Left cardiac atrium (tissue), 4 donors: ENCODE measurements at regions not wholly inside any gene's neighbourhood (a gene's known extent, or its start where the extent isn't known, plus 50 kb on each side); places are given as distances from the start of the nearest gene placed in this dataset.
"Not testable (repeated sequence)": the region's sequence is repeated elsewhere in the genome, so short reads cannot be mapped to it uniquely, and the experiment has no call there.

Experiments
- ATAC-seq, 2 donors: fragments of 200-7000 bp; cut with Tn5 transposase; one replicate each; pipeline ENCODE4 v1.9.1; 2020; ENCODE audit warnings: mild to moderate bottlenecking in 2 of 2, moderate library complexity in 2 of 2
- DNase-seq: peaks from one replicate; pipeline ENCODE4 v3.0.0-alpha.2; 2020
- intact Hi-C, 2 donors: fragments of 100-400 bp; cut with DNase I; formaldehyde crosslinking; loops; one replicate each; pipeline versions ENCODE4 v1.14.1 to v1.15.1; 2022 to 2023
- donor health status: DM: no; HTN: yes; CAD: no.
- donor health status: DM: no; HTN: yes; CAD: no; lungs with severe emphysema.
- donor health status: DM: yes; HTN: yes; CAD: no.
- donor health status: Dilated cardiomyopathy.

- ATAC-seq, DNase-seq, intact Hi-C loops: not testable (repeated sequence)
These were observed 135.3 kb upstream of the HNRNPU start for GRCh38 chr1:244999644-245000043.

- intact Hi-C loops = no loop called here
- DNase-seq = no peak
- no peak for ATAC-seq
These were observed 134.5 kb upstream of the HNRNPU start for GRCh38 chr1:244998717-244999346.

DNA sequence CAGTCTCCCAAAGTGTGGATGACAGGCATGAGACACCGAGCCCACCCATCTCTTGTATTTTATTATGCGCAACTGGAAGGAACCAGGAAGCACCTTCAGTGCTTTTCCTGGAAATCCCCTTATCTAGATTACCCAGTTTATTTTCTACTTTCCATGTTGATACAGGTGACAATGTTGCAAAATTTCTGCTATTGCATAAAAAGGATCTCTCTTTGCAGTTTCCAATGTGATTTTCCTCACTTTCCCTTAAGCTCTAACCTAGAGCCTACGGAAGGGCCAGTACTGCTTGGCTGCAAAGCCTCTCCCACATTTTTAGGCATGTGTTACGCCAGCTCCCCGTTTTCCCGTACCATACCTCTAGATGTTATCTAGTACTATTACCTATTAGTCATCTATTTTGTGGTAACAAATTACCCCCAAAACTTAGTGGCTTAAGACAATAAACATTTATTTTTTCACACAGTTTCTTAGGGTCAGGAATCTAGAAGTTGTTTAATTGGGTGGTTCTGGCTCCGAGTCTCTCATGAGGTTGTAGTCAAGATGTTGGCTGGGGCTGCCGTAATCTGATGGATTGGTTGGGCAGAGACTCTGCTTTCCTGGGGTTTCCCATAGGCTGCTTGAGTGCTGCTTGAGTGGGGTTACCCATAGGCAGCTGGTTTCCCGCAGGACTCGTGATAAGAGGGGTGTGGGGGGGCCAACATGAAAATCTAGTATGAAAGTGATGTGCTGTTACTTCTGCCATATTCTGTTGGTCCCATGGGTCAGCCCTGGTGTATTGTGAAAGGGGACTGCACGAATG, 131.5 kb upstream of the HNRNPU start:
- DNase-seq (no peak), ATAC-seq (no peak)
- intact Hi-C loops = no loop called here

GRCh38 chr1:244992833-244993232, 128.5 kb upstream of the HNRNPU start:
- no peak for ATAC-seq
- intact Hi-C loops = no loop called here
- no peak for DNase-seq

DNA sequence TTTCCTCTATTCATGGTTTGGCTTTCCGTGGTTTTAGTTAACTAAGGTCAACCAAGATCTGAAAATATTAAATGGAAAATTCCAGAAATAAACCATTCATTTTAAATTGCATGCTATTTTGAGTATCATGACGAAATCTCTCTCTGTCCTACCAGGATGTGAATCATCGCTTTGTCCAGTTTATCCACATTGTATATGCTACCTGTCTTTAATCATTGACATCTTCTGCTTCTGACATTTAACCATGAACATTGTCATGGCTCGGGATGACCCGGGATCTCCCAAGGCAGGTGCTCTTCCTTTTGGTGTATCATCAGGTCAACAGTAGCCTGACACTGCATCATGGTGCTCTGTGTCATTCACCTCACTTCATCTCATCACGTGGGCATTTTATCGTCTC, 125.5 kb upstream of the HNRNPU start:
- ATAC-seq (no peak), DNase-seq (no peak)
- intact Hi-C loops = no loop called here

DNA sequence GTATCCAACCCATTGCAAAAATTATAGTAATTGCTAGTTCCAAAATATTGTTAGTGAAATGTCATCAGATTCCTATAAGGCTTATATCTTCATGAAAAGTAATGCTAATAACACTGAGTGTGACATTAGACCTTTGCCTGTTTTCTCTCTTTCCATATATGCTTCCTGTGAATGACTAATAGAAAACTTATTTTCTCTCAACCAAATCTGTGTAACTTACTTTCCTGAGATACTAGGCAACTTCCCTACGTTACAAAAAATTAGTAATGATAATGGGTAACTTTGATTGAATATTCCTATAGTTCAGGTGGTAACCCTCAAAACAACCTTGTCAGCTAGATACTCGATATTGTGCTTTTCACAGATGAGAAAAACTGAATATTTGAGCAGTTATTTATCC, 124.2 kb upstream of the HNRNPU start:
- ATAC-seq = no peak
- no peak for DNase-seq
- intact Hi-C loops = no loop called here

GRCh38 chr1:244980605-244981004, 116.3 kb upstream of the HNRNPU start:
- DNase-seq = no peak
- intact Hi-C loops = no loop called here
- ATAC-seq = no peak

GRCh38 chr1:244974550-244974949, 110.2 kb upstream of the HNRNPU start:
- ATAC-seq (no peak), DNase-seq (no peak)
- intact Hi-C loops = loop anchor here in 1 of 2 donors (5.0 kb wide), 1 partner anchor 68 kb away; no protein-coding TSS in a partner anchor

GRCh38 chr1:244974106-244974505, 109.8 kb upstream of the HNRNPU start:
- DNase-seq (no peak), ATAC-seq (no peak)
- intact Hi-C loops = loop anchor here in 1 of 2 donors (5.0 kb wide), 1 partner anchor 68 kb away; no protein-coding TSS in a partner anchor

DNA sequence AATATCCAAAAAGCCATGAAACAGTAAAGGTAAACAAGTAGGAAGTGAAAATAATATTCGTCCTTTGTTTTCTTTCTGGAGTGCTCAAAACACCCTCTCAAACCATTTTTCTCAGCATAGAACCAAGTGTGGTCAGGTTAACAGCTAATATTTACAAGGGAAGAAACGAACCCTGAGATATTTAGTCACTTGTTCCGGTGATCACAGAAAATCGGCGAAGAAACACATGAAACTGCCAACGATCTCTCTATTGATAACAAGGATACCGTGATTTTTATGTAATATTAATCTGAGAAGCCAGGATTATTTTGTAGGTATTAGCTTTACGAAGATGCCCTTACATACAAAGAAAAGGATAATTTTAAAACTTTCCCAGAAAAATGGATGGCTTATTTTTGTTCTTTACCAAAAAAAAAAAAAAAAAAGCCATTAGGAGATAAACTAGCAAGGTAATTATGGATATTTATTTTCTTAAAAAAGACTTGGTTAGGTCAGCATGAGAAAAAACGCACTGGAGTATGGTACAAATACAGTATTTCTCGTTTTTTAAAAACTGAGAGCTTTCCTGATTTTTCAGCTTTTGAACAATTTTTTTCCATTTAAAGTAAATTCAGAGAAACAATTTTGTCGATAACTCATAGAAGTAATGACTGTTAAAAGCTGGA, 107.3 kb upstream of the HNRNPU start:
- no peak for DNase-seq
- intact Hi-C loops = loop anchor here (2.0 to 5.0 kb wide), 2 partner anchors 71 to 105 kb away; no protein-coding TSS in a partner anchor
- ATAC-seq = no peak

GRCh38 chr1:244970744-244971551, 106.6 kb upstream of the HNRNPU start:
- intact Hi-C loops = loop anchor here (1.0 to 5.0 kb wide), 3 partner anchors 71 to 136 kb away; partner anchors contain the start of gene COX20 (in 1 of the 2)
- ATAC-seq = peak; percentile 89 to 94

DNA sequence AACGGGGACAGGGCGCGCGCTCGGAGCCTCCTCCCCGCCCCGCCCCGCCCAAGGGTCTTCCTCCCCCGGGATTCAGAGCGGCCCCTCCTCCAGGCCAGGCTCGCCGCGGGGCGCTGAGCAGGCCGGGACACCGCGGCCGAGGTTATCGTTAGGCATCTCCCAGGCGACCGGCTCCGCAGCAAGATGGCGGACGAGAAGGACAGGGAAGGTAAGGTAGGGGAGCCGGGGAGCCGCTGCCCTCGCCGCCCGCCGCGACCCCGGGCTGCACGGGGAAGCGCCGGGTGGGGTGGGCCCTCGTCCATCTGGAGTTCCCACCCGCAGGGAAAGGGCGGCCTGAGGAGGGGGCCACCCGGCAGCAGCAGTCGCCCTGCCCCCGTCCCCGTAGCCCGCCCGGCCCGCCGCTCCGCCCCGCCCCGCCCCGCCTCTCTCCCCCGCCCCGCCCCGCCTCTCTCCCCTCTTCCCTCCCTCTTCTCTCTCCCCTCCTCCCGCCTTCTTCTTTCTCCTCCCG, 105.9 kb upstream of the HNRNPU start:
- intact Hi-C loops = loop anchor here (1.0 to 5.0 kb wide), 3 partner anchors 72 to 135 kb away; partner anchors contain the start of gene COX20 (in 1 of the 2)
- DNase-seq = peak; percentile 80
- peak; percentile 76 to 80 for ATAC-seq

More at GRCh38 chr1:244970744-244971551, 106.6 kb upstream of the HNRNPU start:
- DNase-seq = peak; percentile 93

DNA sequence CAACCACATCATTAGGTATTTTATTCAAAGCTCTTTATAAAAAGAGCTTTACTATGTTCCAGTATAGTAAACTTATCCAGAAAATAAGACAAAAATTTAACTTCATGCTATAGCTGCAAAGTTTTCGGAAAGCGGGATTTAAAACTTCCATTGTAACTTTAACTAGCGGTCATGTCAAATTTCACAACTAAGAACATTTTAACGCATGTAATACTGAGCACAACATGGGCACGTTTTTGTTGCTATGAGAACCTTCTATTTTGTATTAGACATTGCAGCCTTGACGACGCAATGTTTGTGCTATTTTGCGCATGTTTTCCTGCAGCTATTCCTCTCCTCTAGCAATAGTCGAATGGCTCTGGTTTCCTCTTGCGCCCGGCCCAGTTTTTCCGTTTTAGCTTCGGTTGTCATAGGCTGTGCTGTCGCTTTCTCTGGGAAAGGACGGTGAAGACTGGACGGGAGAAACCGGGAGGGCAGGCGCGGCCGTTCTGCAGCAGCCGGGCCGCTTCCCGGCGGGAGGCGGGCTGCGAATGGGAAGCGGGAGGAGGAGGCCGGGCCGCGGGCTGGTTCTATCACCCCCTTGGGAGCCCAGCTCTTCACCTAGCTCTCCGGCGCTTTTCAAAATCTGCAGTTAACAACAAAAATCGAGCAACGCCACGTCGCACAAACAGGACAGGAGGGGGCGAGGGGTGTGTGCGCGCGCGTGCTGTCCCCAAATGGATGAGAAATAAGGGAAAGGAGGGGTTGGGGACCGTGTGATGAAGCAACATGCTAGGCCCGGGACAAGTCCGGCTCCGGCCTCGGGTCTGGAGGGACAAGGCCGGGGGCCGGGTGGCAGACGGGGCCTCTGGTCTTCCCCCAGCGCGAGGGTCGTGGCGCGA, 105.3 kb upstream of the HNRNPU start:
- ATAC-seq (peak; percentile 41 to 52), DNase-seq (peak; percentile 81)
- intact Hi-C loops = loop anchor here (1.0 to 5.0 kb wide), 4 partner anchors 73 to 134 kb away; partner anchors contain the start of gene COX20 (in 1 of the 2)

- ATAC-seq (no peak), DNase-seq (no peak)
- intact Hi-C loops = loop anchor here in 1 of 2 donors (1.0 kb wide), 1 partner anchor 106 kb away; no protein-coding TSS in a partner anchor
These were observed 104.5 kb upstream of the HNRNPU start for GRCh38 chr1:244968881-244969280.

DNA sequence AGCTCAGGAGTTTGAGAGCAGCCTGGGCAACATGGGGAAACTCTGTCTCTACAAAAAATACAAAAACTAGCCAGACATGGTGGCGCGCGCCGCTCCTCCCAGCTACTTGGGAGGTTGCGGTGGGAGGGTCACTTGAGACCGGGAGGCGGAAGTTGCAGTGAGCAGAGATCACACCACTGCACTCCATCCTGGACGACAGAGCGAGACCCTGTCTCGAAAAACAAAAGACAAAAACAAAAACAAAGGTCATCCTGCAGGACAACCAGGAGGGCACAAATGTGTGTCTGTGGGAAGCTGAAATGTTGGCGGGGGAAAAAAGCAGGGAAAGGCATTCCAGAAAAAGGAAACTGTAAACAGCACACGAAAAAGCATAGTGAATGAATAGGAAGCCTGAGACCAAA, 104.1 kb upstream of the HNRNPU start:
- intact Hi-C loops = no loop called here
- peak; percentile 31 for DNase-seq
- ATAC-seq = no peak

DNA sequence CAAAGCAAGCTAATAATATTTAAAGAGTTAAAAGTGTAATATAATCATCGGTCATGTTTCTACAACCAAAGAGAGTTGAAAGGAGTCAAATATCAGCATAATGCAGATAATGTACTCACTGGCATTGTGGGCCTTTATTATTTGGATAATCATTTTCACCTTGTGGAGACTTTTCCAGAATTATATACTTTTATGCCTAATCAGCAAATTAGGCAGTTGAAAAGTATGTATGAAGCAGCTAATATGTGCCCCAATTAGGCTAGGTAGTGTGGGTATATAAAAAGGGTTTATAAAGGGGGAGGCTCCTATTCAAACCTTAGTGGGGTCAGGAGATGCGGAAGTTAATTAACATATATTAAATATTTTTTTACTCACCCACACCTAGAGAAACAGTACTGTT, 102.8 kb upstream of the HNRNPU start:
- no peak for ATAC-seq
- intact Hi-C loops = no loop called here
- DNase-seq = no peak

DNA sequence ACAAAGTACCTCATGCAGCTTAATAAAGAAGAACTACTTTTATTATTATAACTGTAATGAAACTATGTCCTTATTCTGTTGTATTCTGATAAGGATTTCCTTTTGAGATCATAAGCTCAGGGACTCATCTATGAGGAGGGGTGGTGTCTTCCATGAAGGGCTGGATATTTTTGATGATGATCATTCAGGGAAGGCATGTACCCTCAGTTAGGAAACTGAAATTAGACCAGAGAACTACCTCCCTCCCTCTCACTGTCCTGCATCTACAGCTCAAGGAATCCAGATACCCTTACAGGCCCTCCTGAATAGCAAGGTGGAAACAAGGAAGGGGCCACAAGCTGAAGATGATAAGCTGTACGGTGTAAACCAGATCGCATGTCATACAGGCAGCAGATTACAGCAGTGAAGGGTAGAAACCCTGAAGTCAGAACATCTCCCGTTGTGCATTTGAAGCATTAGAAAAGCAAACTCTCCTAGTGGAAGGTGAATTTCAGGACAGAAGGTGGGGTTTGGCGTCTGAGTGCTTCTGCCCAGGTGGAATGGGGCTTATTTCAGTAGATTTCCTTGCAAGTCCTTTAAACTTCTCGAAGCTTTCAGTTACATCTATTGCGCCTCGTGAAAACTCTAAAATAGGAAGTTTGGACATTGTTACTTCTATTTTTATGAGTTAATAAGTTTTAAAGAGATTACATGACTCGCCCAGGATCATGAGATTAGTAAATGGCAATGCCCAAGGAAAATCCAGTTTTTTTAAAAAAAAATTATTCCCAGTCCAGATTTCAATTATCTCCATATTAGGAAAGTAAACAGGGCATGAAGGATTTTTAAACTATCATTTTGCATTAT, 101.1 kb upstream of the HNRNPU start:
- ATAC-seq (no peak), DNase-seq (no peak)
- intact Hi-C loops = no loop called here
